ENCODE measurements at regions not wholly inside any gene's neighbourhood (a gene's known extent, or its start where the extent isn't known, plus 50 kb on each side); places are given as distances from the start of the nearest gene placed in this dataset.

- Histone ChIP-seq H3K9me3 (ENCODE audit: insufficient read depth, low read length) (no peaks in the 10 kb centered on the region), H3K27ac (ENCODE audit: low read length) (no peak overlapping the region), H3K9ac (ENCODE audit: low read length) (no peak overlapping the region), H3K36me3 (replicated peaks; ENCODE audit: low read depth, low read length) (no peaks in the 10 kb centered on the region), H3K4me2 (ENCODE audit: low read length) (no peak overlapping the region), H3K4me1 (ENCODE audit: low read length) (no peaks in the 10 kb centered on the region), H3K79me2 (ENCODE audit: low read length) (no peaks in the 10 kb centered on the region), H3K27me3 (ENCODE audit: low read depth, low read length) (no peaks in the 10 kb centered on the region), H2AFZ (ENCODE audit: low read depth, low read length) (no peak overlapping the region), H3K4me3 (ENCODE audit: low read length) (no peak overlapping the region), H4K20me1 (ENCODE audit: insufficient read depth, low read length) (no peaks in the 10 kb centered on the region)
- no peak for TF ChIP-seq EZH2phosphoT487 (IDR thresholded peaks at IDR 0.05; ENCODE audit: low read depth)
- no peak for TF ChIP-seq CTCF (IDR thresholded peaks at IDR 0.05; ENCODE audit: low read depth, low read length)
Measured at GRCh38 chr1:190583862-190584261, 106.2 kb upstream of the BRINP3 start.

- H3K4me1 ChIP-seq (ENCODE audit: low read length) = no peaks in the 10 kb centered on the region
- H3K9ac ChIP-seq (ENCODE audit: low read length) = no peak overlapping the region
- H3K9me3 ChIP-seq (ENCODE audit: insufficient read depth, low read length) = no peaks in the 10 kb centered on the region
- no peak overlapping the region for H3K4me3 ChIP-seq (ENCODE audit: low read length)
- H3K36me3 ChIP-seq (replicated peaks; ENCODE audit: low read depth, low read length) = no peaks in the 10 kb centered on the region
- no peak overlapping the region for H2AFZ ChIP-seq (ENCODE audit: low read depth, low read length)
- H4K20me1 ChIP-seq (ENCODE audit: insufficient read depth, low read length) = no peaks in the 10 kb centered on the region
- H3K27ac ChIP-seq (ENCODE audit: low read length) = no peak overlapping the region
- no peak overlapping the region for H3K4me2 ChIP-seq (ENCODE audit: low read length)
- TF ChIP-seq EZH2phosphoT487 (IDR thresholded peaks at IDR 0.05; ENCODE audit: low read depth) (no peak), CTCF (IDR thresholded peaks at IDR 0.05; ENCODE audit: low read depth, low read length) (no peak)
- no peaks in the 10 kb centered on the region for H3K27me3 ChIP-seq (ENCODE audit: low read depth, low read length)
- no peaks in the 10 kb centered on the region for H3K79me2 ChIP-seq (ENCODE audit: low read length)
Measured at GRCh38 chr1:190588424-190588823, 110.8 kb upstream of the BRINP3 start.

GRCh38 chr1:190595438-190595837 lies 117.8 kb upstream of the BRINP3 start:
- Histone ChIP-seq H3K27ac (ENCODE audit: low read length) (no peak overlapping the region), H4K20me1 (ENCODE audit: insufficient read depth, low read length) (no peaks in the 10 kb centered on the region), H3K4me1 (ENCODE audit: low read length) (no peaks in the 10 kb centered on the region), H3K4me2 (ENCODE audit: low read length) (no peak overlapping the region), H3K4me3 (ENCODE audit: low read length) (no peak overlapping the region), H3K36me3 (replicated peaks; ENCODE audit: low read depth, low read length) (no peaks in the 10 kb centered on the region), H3K79me2 (ENCODE audit: low read length) (no peaks in the 10 kb centered on the region), H2AFZ (ENCODE audit: low read depth, low read length) (no peak overlapping the region), H3K9ac (ENCODE audit: low read length) (no peak overlapping the region), H3K9me3 (ENCODE audit: insufficient read depth, low read length) (no peaks in the 10 kb centered on the region), H3K27me3 (ENCODE audit: low read depth, low read length) (no peaks in the 10 kb centered on the region)
- TF ChIP-seq CTCF (IDR thresholded peaks at IDR 0.05; ENCODE audit: low read depth, low read length) = no peak
- TF ChIP-seq EZH2phosphoT487 (IDR thresholded peaks at IDR 0.05; ENCODE audit: low read depth) = no peak

GRCh38 chr1:190597294-190597693 lies 119.6 kb upstream of the BRINP3 start:
- H3K27ac ChIP-seq (ENCODE audit: low read length) = no peak overlapping the region
- no peak overlapping the region for H2AFZ ChIP-seq (ENCODE audit: low read depth, low read length)
- no peaks in the 10 kb centered on the region for H3K9me3 ChIP-seq (ENCODE audit: insufficient read depth, low read length)
- H3K4me3 ChIP-seq (ENCODE audit: low read length) = no peak overlapping the region
- no peak overlapping the region for H3K4me2 ChIP-seq (ENCODE audit: low read length)
- no peaks in the 10 kb centered on the region for H3K36me3 ChIP-seq (replicated peaks; ENCODE audit: low read depth, low read length)
- H4K20me1 ChIP-seq (ENCODE audit: insufficient read depth, low read length) = no peaks in the 10 kb centered on the region
- H3K79me2 ChIP-seq (ENCODE audit: low read length) = no peaks in the 10 kb centered on the region
- H3K4me1 ChIP-seq (ENCODE audit: low read length) = no peaks in the 10 kb centered on the region
- no peak overlapping the region for H3K9ac ChIP-seq (ENCODE audit: low read length)
- TF ChIP-seq EZH2phosphoT487 (IDR thresholded peaks at IDR 0.05; ENCODE audit: low read depth) = no peak
- no peak for TF ChIP-seq CTCF (IDR thresholded peaks at IDR 0.05; ENCODE audit: low read depth, low read length)
- H3K27me3 ChIP-seq (ENCODE audit: low read depth, low read length) = no peaks in the 10 kb centered on the region
